ENCODE measurements at regions not wholly inside any gene's neighbourhood (a gene's known extent, or its start where the extent isn't known, plus 50 kb on each side); places are given as distances from the start of the nearest gene placed in this dataset.
"Not testable (repeated sequence)": the region's sequence is repeated elsewhere in the genome, so short reads cannot be mapped to it uniquely, and the experiment has no call there.

- no peak for DNase-seq (ENCODE audit: low read depth in 4 of 4, low spot score in 3 of 4)
These were observed 1112.1 kb downstream of the RPA4 start for GRCh38 chrX:97995834-97996233.

DNA sequence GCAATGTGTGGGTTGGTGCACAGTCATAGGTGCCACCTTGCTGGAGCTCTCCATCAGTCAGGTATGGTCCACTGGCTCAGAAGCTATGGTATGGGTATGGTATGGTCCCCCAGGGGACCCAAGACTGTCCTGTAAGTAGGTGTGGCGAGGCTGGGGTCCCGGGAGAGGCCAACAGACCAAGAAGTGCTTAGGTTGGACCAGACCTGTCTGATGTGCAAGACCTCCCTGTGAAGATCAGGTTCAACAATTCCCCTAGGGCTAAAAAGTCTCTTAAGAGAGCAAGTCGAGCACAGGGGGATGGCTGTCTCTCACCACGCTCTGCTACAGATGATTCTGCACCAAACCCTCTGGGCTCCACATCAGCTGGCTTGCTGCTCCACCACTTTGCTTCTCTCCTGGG lies 1145.0 kb downstream of the RPA4 start:
- DNase-seq (ENCODE audit: low read depth in 4 of 4, low spot score in 3 of 4) = no peak

DNA sequence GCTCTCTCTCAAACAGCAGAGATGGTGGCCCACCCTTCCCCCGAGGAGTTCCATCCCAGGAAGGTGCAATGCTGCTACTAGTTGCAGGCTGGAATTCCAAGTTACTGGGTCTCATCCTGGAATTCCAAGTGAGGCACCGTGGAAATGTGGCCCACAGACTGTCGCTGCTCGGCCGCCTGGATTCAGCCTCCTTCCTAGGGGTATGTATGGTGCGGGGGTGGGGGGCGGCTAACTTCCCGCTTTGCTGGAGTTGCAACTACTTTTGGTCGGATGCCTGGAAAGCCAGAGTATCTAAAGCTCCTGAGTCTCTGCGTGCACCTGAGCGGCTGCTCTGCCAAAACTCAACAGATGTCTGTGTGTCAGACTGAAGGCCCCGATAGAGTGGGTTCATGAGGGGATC lies 1146.2 kb downstream of the RPA4 start:
- no peak for DNase-seq (ENCODE audit: low read depth in 4 of 4, low spot score in 3 of 4)

DNA sequence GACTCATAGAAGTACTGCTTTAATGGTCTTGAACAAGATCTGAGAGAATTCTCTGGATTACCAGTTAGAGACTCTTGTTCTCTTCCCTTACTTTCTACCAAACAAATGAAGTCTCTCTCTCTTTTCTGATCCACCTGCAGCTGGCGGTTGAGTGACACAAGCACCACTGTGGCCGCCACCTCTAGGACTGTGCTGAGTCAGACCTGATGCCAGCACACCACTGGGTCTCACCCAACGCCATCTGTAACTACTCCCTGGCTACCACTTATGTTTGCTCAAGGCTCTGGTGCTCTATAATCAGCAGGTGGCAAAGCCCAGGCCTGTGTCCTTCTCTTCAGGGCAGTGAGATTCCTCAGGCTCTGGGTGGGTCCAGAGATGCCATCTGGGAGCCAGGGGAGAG lies 1173.5 kb downstream of the RPA4 start:
- no peak for DNase-seq (ENCODE audit: low read depth in 4 of 4, low spot score in 3 of 4)

DNA sequence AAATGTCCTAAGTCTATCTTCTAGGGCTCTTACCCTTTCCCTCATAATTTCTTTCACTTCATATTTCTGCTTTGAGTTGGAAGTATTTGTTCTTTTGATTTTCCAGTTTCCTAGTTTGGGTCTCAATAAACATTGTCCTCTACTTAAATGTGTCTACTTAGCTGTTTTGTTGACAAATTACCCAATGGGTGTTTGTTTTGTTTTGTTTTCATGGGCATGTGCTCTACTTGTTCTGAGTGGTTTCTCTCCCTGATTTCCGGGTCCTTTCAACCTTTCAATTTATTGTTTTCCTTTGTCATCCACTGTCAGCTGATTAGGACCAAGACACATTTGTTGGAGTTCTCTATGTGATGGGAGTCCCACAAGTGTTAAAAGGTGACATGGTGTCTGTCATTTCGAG lies 1181.4 kb downstream of the RPA4 start:
- no peak for DNase-seq (ENCODE audit: low read depth in 4 of 4, low spot score in 3 of 4)

DNA sequence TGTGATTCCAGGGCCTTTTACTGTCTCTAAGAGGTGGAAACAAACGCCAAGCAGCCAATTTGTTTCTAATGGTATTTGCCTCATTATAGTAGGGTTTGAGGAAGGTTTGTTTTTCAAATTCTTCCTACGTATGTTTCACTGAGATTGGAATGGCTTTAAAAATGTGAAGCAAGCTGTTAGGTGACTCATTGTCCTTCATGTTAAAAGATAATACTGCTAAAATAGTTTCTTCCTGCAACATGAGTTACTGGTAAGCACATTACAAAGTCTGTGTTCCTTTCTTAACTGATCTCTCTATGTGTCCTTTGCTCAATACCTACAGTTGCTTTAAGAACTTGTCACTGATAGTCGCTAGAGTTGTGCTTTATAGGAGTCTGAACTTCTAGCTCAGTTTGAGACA lies 1183.9 kb downstream of the RPA4 start:
- DNase-seq (ENCODE audit: low read depth in 4 of 4, low spot score in 3 of 4) = no peak

DNA sequence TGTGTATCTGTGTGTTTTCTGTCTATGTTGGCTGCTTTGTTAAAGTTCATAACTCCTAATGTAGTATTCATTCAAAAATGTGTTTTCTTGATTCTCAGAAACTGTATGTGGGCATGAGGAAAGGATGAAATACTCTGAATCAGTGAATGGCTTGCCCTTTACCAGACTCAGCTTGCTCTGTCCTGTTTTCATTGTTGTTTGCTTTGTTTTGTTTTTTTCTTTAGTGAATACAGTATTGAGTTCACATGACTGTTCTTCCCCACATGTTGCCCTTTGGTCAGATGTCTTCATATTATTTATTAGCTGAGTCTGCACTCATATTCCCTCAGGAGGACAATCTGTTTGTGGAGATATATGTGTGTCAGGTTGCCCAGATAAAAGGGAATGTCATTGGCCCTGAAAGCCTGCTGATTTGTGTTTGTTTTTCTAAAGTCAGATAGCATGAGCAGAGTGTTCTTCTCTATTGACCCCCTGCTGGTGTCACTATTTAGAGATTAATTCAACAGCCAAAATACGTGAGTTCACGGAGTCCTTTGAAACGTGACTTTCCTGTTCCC lies 1184.4 kb downstream of the RPA4 start:
- peak in 1 of 4 donors; percentile 1 for DNase-seq (ENCODE audit: low read depth in 4 of 4, low spot score in 3 of 4)

DNA sequence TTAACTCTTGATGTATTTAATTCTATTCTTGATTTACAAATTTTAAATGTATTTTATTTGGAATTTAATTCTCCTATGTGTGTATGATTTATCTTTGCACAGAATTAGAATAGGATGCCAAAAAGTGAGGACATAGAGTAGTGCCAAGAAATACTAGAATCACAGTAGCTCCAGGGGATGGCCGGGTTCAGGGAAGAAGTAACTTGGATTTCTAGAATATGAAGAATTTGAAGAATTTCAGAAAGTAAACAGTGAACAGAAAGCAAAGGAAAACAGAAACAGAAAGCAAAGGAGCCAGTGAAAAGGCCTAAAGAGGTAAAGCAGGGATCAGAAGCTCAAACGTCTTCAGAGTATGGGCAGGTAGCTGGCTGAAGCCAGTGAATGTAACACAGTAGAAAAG lies 1187.6 kb downstream of the RPA4 start:
- no peak for DNase-seq (ENCODE audit: low read depth in 4 of 4, low spot score in 3 of 4)

DNA sequence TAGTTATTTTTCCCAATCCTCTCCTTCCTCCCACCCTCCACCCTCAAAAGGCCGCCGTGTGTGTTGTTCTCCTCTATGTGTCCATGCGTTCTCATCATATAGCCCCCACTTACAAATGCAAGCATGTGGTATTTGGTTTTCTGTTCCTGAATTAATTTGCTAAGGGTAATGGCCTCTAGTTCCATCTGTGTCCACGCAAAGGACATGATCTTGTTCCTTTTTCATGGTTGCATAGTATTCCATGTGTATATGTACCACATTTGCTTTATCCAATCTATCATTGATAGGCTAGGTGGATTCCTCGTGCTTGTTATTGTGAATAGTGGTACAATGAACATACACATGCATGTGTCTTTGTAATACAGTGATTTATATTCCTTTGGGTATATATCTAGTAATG lies 1193.7 kb downstream of the RPA4 start:
- no peak for DNase-seq (ENCODE audit: low read depth in 4 of 4, low spot score in 3 of 4)

DNA sequence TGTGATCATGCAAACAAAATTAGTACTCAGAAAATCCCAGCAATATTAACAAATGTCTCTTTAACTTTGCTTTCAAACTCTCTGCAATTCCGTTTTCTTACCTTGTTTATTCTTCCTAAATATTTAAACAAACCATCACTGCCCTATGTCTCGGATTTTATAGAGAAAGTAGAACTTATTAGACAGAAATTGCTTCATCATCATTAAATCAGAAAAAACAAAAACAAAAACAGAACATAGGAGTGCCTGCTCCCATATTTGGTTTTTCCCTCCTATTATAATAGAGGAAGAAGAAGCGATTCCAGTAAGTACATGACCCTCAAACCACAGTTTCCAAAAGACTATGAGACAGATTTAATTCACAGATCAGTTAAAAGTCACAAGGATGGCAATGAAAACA lies 1228.0 kb downstream of the RPA4 start:
- DNase-seq (ENCODE audit: low read depth in 4 of 4, low spot score in 3 of 4) = no peak

GRCh38 chrX:98114021-98114420 lies 1230.3 kb downstream of the RPA4 start:
- DNase-seq (ENCODE audit: low read depth in 4 of 4, low spot score in 3 of 4) = no peak

- DNase-seq (ENCODE audit: low read depth in 4 of 4, low spot score in 3 of 4) = no peak
These were observed 1257.8 kb downstream of the RPA4 start for GRCh38 chrX:98141466-98141865.

DNA sequence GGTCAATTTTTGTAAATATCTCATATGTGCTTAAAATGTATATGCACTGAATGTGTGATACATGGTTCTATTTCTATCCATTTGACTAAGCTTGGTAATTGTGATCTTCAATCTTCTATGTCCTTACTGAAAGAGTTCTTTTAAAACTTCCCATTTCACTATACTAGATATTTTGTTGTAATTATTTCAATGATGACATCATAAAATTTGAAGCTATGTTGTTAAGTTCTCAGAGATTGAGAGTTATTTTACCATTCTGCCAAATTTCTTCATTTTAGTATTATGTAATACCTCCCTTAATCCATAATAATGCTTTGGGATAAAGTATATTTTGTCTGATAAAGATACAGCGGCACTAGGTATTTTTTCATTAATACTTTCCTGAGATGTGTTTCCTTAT lies 1307.3 kb downstream of the RPA4 start:
- DNase-seq (ENCODE audit: low read depth in 4 of 4, low spot score in 3 of 4) = no peak

- no peak for DNase-seq (ENCODE audit: low read depth in 4 of 4, low spot score in 3 of 4)
These were observed 1310.3 kb downstream of the RPA4 start for GRCh38 chrX:98194036-98194435.

DNA sequence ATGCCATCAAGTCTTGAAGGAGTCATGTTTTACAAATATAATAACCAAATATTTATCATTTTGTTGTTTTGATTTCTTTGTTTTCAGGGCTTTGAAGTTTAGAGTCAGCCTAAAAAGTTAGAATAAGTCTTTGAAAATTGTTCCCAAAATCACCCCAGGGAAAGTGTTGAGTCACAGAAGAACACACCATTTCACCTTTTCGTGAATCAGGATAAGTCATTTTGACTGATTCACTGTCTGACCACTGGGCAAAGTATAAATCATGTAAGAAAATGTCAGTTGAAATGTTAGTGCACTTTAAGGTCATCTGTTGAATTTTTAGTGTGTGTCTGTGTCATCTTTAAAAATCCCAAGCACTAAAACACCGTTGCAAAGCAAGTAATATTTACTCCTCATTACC lies 1320.1 kb downstream of the RPA4 start:
- no peak for DNase-seq (ENCODE audit: low read depth in 4 of 4, low spot score in 3 of 4)

- no peak for DNase-seq (ENCODE audit: low read depth in 4 of 4, low spot score in 3 of 4)
These were observed 1324.2 kb downstream of the RPA4 start for GRCh38 chrX:98207947-98208346.

DNA sequence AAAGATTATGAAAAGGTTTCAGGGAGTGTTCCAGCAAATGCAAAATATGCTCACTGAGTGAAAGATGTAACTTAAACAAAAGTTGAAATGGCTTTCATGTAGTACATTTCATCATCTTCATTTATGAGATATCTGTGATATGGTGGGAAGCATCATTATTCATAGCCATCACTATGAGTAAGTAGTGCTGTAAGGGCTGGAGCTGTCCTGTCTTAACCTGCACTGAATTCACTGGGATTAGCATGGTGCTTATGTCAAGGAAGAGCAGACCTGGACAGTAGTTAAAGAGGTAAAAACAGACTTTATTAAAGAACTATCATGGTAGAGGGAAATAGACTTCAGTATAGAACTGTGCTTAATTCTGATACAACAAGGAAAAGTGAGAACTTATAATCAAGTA lies 1347.3 kb downstream of the RPA4 start:
- no peak for DNase-seq (ENCODE audit: low read depth in 4 of 4, low spot score in 3 of 4)

GRCh38 chrX:98240061-98240460 lies 1356.4 kb downstream of the RPA4 start:
- not testable (repeated sequence) for DNase-seq (ENCODE audit: low read depth in 4 of 4, low spot score in 3 of 4)

GRCh38 chrX:98263135-98263534 lies 1379.4 kb downstream of the RPA4 start:
- DNase-seq (ENCODE audit: low read depth in 4 of 4, low spot score in 3 of 4) = no peak

DNA sequence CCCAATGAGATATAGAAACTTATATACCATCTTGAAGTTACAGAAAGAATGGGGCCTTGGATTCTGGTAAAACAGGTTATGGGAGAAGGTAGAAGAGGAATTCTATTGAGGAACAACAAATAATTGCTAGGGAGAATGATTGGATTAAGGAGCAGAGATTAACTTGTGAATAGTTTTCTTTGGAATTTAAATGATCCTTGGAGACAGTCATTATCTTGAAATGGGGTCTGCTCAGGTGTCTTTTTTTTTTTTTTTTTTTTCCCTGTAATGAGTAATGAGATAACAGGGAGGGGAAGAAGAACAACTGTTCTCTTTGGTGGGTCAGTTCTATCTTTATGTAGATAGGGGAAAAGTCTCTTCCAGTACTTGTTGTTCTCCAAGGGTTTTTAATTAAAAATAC lies 1406.0 kb downstream of the RPA4 start:
- no peak for DNase-seq (ENCODE audit: low read depth in 4 of 4, low spot score in 3 of 4)

GRCh38 chrX:98294310-98294709 lies 1410.6 kb downstream of the RPA4 start:
- DNase-seq (ENCODE audit: low read depth in 4 of 4, low spot score in 3 of 4) = no peak

DNA sequence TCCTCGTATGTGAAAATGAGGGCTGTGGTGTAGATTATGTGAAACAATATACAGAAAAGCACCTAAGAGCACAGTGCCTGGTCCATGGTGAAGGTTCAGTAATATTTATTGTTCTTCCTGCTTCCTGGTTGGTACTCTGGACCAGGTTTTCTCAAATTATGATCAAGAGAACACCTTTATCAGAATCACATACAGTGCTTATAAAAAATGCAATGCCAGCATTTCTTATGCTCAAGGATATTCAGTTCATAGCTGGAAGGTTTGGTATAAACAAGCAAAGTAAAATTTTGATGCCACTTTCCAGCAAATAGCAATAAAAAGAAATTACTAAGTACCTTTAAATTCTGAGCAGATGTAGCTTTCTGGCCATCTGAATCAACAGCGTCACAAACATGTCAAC lies 1412.4 kb downstream of the RPA4 start:
- no peak for DNase-seq (ENCODE audit: low read depth in 4 of 4, low spot score in 3 of 4)

- DNase-seq (ENCODE audit: low read depth in 4 of 4, low spot score in 3 of 4) = no peak
These were observed 1416.1 kb downstream of the RPA4 start for GRCh38 chrX:98299785-98300184.

Data from right renal pelvis (tissue), 4 donors.